ENCODE measurements at regions not wholly inside any gene's neighbourhood (a gene's known extent, or its start where the extent isn't known, plus 50 kb on each side); places are given as distances from the start of the nearest gene placed in this dataset.

GRCh38 chr4:37015391-37015790 is 229.2 kb upstream of the NWD2 start:
- TF ChIP-seq CTCF (IDR thresholded peaks at IDR 0.05) = no peak
- no peak for TF ChIP-seq POLR2A (IDR thresholded peaks at IDR 0.05)
- H3K4me1 ChIP-seq = no peaks in the 10 kb centered on the region
- H3K9me3 ChIP-seq = no peaks in the 10 kb centered on the region
- no peaks in the 10 kb centered on the region for H3K27me3 ChIP-seq
- intact Hi-C loops (cut with DNase I; ENCODE audit: low total_unique reads) = no loop called here
- no peak overlapping the region for H3K4me3 ChIP-seq
- H3K27ac ChIP-seq = no peak overlapping the region
- WGBS, 2 donors = 75 to 78% methylated on average over 2 of the region's 2 CpGs
- no peak for DNase-seq
- no peaks in the 10 kb centered on the region for H3K36me3 ChIP-seq (ENCODE audit: low read depth, missing control alignments)

- no peaks in the 10 kb centered on the region for H3K4me1 ChIP-seq
- H3K27me3 ChIP-seq = no peaks in the 10 kb centered on the region
- H3K27ac ChIP-seq = no peak overlapping the region
- no peak for DNase-seq
- TF ChIP-seq CTCF (IDR thresholded peaks at IDR 0.05) = no peak
- no peak for TF ChIP-seq POLR2A (IDR thresholded peaks at IDR 0.05)
- intact Hi-C loops (cut with DNase I; ENCODE audit: low total_unique reads) = no loop called here
- H3K4me3 ChIP-seq = no peak overlapping the region
- no peaks in the 10 kb centered on the region for H3K36me3 ChIP-seq (ENCODE audit: low read depth, missing control alignments)
- WGBS, 2 donors = 70 to 77% methylated on average over 1 of the region's 1 CpG
- H3K9me3 ChIP-seq = no peaks in the 10 kb centered on the region
Observed at GRCh38 chr4:37023504-37023903, 221.0 kb upstream of the NWD2 start.

GRCh38 chr4:37023996-37024395 is 220.5 kb upstream of the NWD2 start:
- intact Hi-C loops (cut with DNase I; ENCODE audit: low total_unique reads) = no loop called here
- H3K36me3 ChIP-seq (ENCODE audit: low read depth, missing control alignments) = no peaks in the 10 kb centered on the region
- no peak overlapping the region for H3K4me3 ChIP-seq
- H3K4me1 ChIP-seq = no peaks in the 10 kb centered on the region
- no peak for DNase-seq
- TF ChIP-seq POLR2A (IDR thresholded peaks at IDR 0.05) = no peak
- no peak for TF ChIP-seq CTCF (IDR thresholded peaks at IDR 0.05)
- no peaks in the 10 kb centered on the region for H3K9me3 ChIP-seq
- no peaks in the 10 kb centered on the region for H3K27me3 ChIP-seq
- no peak overlapping the region for H3K27ac ChIP-seq

- Histone ChIP-seq H3K4me1 (no peaks in the 10 kb centered on the region), H3K27me3 (no peaks in the 10 kb centered on the region), H3K36me3 (ENCODE audit: low read depth, missing control alignments) (no peaks in the 10 kb centered on the region), H3K27ac (no peak overlapping the region), H3K9me3 (no peaks in the 10 kb centered on the region), H3K4me3 (no peak overlapping the region)
- TF ChIP-seq POLR2A (IDR thresholded peaks at IDR 0.05) = no peak
- no peak for TF ChIP-seq CTCF (IDR thresholded peaks at IDR 0.05)
- WGBS, 2 donors = 68 to 79% methylated on average over 3 of the region's 3 CpGs
- no peak for DNase-seq
- intact Hi-C loops (cut with DNase I; ENCODE audit: low total_unique reads) = no loop called here
Observed at GRCh38 chr4:37040816-37041215, 203.7 kb upstream of the NWD2 start.

GRCh38 chr4:37043342-37043741 is 201.2 kb upstream of the NWD2 start:
- DNase-seq = no peak
- Histone ChIP-seq H3K27ac (no peak overlapping the region), H3K36me3 (ENCODE audit: low read depth, missing control alignments) (no peaks in the 10 kb centered on the region), H3K4me3 (no peak overlapping the region), H3K27me3 (no peaks in the 10 kb centered on the region), H3K4me1 (no peaks in the 10 kb centered on the region), H3K9me3 (no peaks in the 10 kb centered on the region)
- whole genome bisulfite sequencing, 2 donors = 97 to 100% methylated on average over 2 of the region's 2 CpGs
- intact Hi-C loops (cut with DNase I; ENCODE audit: low total_unique reads) = no loop called here
- no peak for TF ChIP-seq POLR2A (IDR thresholded peaks at IDR 0.05)
